HG03103 (cell line): ENCODE measurements at regions not wholly inside any gene's neighbourhood (a gene's known extent, or its start where the extent isn't known, plus 50 kb on each side); places are given as distances from the start of the nearest gene placed in this dataset.

Source experiments
- ATAC-seq: cut with Tn5 transposase; IDR thresholded peaks from one replicate; pipeline ENCODE4 v1.9.1; 2021; ENCODE audit warnings: low read depth; ENCODE audit not compliant: unreplicated experiment

DNA sequence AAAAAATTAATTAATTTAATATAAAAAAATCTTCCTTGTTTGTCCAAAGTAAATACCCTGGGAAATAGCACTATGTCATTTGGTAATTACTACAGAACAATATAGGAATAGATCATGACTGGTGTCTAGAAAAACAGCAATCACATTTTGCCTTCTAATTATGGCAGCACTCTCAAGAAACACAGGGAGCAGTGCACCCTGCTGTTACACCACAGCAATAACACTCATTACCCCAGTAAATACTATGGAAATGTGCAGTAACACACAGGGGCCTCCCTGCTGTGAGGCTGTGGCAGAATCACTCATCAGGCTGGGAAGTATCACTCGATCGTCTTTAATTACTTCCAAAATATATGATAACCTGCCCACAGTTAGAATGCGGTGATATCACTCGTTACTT is 646.0 kb downstream of the TUSC7 start:
- ATAC-seq, result peak; percentile 88

DNA sequence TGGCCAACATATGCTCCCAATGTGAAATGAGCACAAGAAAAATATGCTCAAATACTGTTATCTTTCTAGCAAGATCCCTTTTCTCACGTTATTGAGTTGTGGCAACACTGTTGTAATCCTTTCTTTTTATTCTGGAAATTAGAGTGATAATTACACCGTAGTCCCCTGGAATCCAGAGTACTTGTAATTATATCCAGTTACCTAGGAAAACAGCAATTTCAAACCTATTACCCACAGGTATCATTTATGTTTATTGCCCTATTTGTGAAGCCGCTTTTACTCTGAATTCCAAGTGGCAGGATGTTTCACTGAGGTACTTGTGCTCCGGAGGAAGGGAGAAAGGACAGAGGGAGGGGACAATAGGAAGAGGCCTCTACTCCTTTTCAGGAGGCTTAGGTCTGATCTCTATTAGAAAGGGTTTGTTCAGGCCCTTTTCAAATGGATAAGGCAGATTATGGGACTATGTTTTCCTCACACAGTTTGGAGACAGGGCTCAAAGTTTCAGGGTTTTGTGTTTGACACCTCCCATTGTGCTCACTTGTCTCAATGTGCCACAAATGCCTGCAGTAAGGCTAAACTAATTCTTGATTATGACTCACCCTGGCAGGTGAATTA is 646.6 kb downstream of the TUSC7 start:
- ATAC-seq, result no peak

GRCh38 chr3:117358717-117359314 is 649.2 kb downstream of the TUSC7 start:
- no peak for ATAC-seq

GRCh38 chr3:117366574-117366973 is 657.0 kb downstream of the TUSC7 start:
- ATAC-seq, result no peak

DNA sequence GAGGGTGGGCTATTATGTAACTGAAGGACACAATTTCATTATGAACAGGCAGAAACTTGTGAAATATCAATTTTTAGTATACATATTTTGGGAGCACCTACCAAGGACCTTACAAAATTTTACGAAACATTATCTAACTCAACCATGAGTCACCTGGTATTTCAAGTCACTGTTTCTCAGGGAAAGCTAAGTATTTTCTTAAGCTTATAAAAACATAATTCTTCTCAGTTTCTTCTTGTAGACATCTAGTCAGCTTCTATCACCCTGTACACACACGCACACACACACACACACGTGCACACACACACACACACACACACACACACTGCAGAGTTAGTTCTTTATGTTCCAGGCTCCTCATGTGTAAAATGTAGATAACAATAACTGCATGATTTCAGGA is 658.3 kb downstream of the TUSC7 start:
- no peak for ATAC-seq

GRCh38 chr3:117380631-117381030 is 671.1 kb downstream of the TUSC7 start:
- ATAC-seq, result no peak

GRCh38 chr3:117393119-117393518 is 683.5 kb downstream of the TUSC7 start:
- ATAC-seq, result no peak

GRCh38 chr3:117398141-117398899 is 688.7 kb downstream of the TUSC7 start:
- ATAC-seq, result no peak

- no peak for ATAC-seq
These were observed 689.9 kb downstream of the TUSC7 start for GRCh38 chr3:117399311-117400078.

DNA sequence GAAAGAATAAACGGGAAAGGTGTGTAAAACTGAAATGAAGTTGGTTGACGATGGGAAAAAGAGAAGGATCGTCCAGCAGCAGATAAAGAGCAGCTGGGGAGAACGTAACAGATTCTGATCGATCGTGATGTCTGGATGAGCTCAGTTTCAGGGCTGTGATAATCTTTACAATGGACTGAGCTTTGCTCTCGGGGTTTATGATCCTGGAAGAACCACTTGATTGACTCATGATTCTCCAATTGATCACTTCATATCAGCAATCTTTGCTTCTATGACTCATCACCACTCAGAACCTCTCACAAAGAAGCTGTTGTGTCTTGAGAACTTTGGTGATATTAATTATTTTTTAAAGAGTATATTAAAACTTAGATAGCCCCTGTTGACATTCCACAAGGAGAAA is 690.7 kb downstream of the TUSC7 start:
- no peak for ATAC-seq

DNA sequence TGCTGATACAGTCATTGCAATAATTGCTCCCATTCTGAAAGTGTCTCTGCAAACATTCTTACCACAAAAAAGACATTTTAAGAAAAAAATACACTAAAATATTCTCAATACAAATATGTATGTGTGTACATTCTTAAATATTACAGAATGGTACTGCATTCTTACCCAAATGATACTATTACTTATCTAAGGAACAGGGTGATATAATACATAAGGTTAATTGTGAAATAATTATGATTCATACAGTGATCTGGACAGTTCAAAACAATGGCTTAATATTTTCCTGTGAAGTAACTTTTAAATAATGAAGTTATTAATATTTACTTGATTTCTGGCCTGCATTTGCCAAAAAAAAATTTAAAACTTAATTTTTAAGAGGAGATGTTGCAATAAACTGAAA is 694.6 kb downstream of the TUSC7 start:
- no peak for ATAC-seq

- no peak for ATAC-seq
These were observed 695.2 kb downstream of the TUSC7 start for GRCh38 chr3:117404730-117405129.

GRCh38 chr3:117405359-117405758 is 695.8 kb downstream of the TUSC7 start:
- no peak for ATAC-seq

DNA sequence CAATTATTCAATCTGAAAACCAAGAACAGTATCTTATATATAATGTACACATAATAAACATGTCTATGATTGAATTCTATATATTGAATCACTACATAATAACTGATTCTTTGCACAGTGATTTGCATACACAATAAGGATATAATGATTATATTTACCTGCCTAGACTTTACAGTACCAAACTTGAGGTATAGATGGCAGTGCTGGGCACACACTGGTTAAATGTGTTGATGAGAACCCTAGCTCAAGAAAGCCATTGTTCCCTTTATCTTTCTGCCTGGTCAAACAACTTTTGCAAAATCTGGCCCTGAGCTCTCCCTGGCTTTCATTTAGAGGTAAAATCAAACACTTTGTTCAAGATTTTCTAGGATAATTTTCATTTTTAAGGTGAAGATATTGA is 697.7 kb downstream of the TUSC7 start:
- peak; percentile 59 for ATAC-seq

- no peak for ATAC-seq
These were observed 699.2 kb downstream of the TUSC7 start for GRCh38 chr3:117408811-117409210.

DNA sequence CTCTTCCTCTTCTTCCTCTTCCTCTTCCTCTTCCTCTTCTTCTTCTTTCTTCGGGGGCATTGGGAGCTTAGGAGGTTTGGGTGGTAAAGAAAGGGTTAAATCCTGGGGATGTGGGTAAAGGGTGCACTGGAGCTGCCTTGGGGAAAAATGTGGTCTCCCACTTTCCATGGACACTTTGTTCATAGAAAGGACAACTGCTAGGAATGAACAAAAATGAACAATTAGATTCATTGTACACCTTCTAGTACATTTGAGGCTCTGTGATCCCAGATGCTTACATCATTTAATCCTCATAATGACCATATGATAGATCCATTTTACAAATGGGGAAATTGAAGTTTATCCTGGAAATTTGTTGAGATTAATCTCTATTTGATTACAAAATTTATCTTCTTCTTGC is 699.7 kb downstream of the TUSC7 start:
- ATAC-seq, result no peak

DNA sequence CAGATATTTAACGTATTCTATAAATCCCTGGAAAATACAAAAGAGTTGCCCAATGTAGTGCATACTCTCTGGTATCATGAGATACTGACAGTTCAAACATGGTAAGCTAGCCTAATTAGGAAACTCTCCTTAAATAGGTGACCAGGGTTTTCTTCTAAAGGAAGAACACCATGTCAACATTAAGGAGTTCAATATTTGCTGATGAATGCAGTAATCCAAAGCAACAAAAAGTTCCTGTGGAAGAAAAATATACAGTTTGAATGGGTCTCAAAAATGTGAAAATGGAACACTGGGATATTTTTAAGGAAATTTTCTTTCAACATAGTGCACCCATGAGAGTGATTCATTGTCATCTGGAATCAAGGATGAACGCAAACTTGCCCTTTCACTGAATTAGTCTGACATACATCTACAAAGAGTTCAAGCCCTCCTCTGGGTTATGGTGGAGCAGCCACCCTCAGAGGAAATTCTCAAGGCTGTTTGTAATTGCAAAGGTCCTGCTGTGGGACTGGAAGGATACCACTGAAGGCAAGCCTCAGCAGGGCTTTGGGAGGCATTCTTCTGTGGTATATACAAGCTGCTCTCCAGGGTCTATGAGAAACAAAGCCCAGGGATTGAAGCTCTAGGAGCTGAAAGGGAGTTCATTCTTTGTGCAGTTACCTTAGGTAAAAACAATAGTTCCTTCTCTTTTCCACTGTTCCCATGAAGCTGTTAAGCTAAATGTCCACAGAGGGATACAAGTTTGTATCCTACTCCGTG is 700.3 kb downstream of the TUSC7 start:
- no peak for ATAC-seq

GRCh38 chr3:117411971-117412370 is 702.4 kb downstream of the TUSC7 start:
- ATAC-seq, result no peak

DNA sequence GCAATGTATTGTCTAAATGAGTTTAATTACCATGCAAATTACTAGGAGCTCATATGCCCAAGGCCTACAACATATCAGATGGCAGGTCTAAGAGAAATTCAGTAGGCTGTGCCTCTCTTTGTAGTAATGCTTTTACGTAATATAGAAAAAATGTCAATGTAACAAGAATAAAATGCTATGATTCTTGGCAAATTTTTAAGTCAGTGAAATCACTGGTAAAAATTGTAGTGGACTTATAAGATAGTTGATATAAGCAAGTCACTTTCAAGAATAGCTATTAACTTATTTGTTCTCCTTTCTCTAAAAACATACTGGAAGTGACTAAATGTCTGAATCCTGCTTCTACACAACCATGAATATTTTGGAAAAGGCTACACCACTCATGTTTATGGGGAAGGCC is 707.8 kb downstream of the TUSC7 start:
- no peak for ATAC-seq

GRCh38 chr3:117427081-117427480 is 717.5 kb downstream of the TUSC7 start:
- no peak for ATAC-seq

DNA sequence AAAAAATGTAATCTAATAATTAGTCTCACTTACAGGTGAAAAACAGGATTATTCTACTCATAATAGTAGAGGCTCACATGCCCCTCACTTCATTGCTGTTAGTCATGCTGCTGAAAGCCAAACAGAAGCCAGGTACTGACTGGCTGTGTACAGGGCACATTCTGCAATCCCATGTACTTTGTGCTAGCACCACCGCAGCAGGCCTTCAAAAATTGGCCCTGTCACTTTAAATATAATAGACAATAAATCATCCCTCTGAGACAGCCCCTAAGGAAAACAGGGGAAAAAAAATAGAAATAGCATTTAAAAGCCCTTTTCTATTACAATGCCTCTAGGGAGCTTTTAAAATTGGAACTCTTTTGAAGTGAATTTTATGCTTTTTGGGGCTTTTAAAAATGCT is 723.8 kb downstream of the TUSC7 start:
- ATAC-seq, result no peak
